HG03558 (cell line): ENCODE measurements at regions not wholly inside any gene's neighbourhood (a gene's known extent, or its start where the extent isn't known, plus 50 kb on each side); places are given as distances from the start of the nearest gene placed in this dataset.

Source experiments
- ATAC-seq: cut with Tn5 transposase; IDR thresholded peaks from one replicate; pipeline ENCODE4 v1.9.1; 2021; ENCODE audit warnings: moderate number of reproducible peaks; ENCODE audit not compliant: unreplicated experiment; ENCODE audit errors: extremely low read depth

GRCh38 chr6:148128014-148128730 is 214.5 kb upstream of the SASH1 start:
- ATAC-seq = no peak

- no peak for ATAC-seq
Observed at GRCh38 chr6:148134592-148134991, 208.0 kb upstream of the SASH1 start.

- no peak for ATAC-seq
Observed at GRCh38 chr6:148136586-148136985, 206.1 kb upstream of the SASH1 start.

- ATAC-seq = no peak
Observed at GRCh38 chr6:148137652-148138051, 205.0 kb upstream of the SASH1 start.

GRCh38 chr6:148138573-148138972 is 204.1 kb upstream of the SASH1 start:
- ATAC-seq = no peak

- no peak for ATAC-seq
Observed at GRCh38 chr6:148140772-148141557, 201.7 kb upstream of the SASH1 start.

- ATAC-seq = no peak
Observed at GRCh38 chr6:148142821-148143220, 199.8 kb upstream of the SASH1 start.

- ATAC-seq = no peak
Observed at GRCh38 chr6:148143771-148144170, 198.9 kb upstream of the SASH1 start.

GRCh38 chr6:148144917-148145521 is 197.6 kb upstream of the SASH1 start:
- ATAC-seq = no peak

- no peak for ATAC-seq
Observed at GRCh38 chr6:148146717-148147462, 195.7 kb upstream of the SASH1 start.

GRCh38 chr6:148147463-148147830 is 195.2 kb upstream of the SASH1 start:
- ATAC-seq = no peak

- no peak for ATAC-seq
Observed at GRCh38 chr6:148151896-148152643, 190.6 kb upstream of the SASH1 start.

- ATAC-seq = no peak
Observed at GRCh38 chr6:148154668-148155067, 188.0 kb upstream of the SASH1 start.

GRCh38 chr6:148155293-148155692 is 187.3 kb upstream of the SASH1 start:
- no peak for ATAC-seq

GRCh38 chr6:148157841-148158240 is 184.8 kb upstream of the SASH1 start:
- no peak for ATAC-seq

GRCh38 chr6:148164645-148165044 is 178.0 kb upstream of the SASH1 start:
- ATAC-seq = no peak

- ATAC-seq = no peak
Observed at GRCh38 chr6:148166339-148166968, 176.2 kb upstream of the SASH1 start.

GRCh38 chr6:148169706-148170105 is 172.9 kb upstream of the SASH1 start:
- no peak for ATAC-seq

GRCh38 chr6:148170286-148170685 is 172.4 kb upstream of the SASH1 start:
- no peak for ATAC-seq

GRCh38 chr6:148173548-148173947 is 169.1 kb upstream of the SASH1 start:
- ATAC-seq = no peak
